ENCODE measurements at regions not wholly inside any gene's neighbourhood (a gene's known extent, or its start where the extent isn't known, plus 50 kb on each side); places are given as distances from the start of the nearest gene placed in this dataset.

- H3K27ac ChIP-seq: no peak overlapping the region
- TF ChIP-seq POLR2AphosphoS5 (IDR thresholded peaks at IDR 0.05; ENCODE audit: borderline replicate concordance, low read depth, low read length) (no peak), FOXP2 (optimal IDR thresholded peaks at IDR 0.05; ENCODE audit: control extremely low read depth, extremely low read length, insufficient read depth) (no peak), EZH2 (IDR thresholded peaks at IDR 0.05) (no peak)
- no peak for DNase-seq (ENCODE audit: low read depth, low spot score)
- peaks cover 4% of the 10 kb centered on the region; the same call in 1 of the 2 replicates for H3K9me3 ChIP-seq (ENCODE audit: low read depth, low read length)
- H3K36me3 ChIP-seq (ENCODE audit: insufficient read depth, low read length): no peaks in the 10 kb centered on the region
- no peak overlapping the region for H3K4me3 ChIP-seq
- no peak overlapping the region for H3K9ac ChIP-seq (ENCODE audit: insufficient read length)
Measured at GRCh38 chr6:156080371-156080770, 624.7 kb upstream of the NOX3 start.

GRCh38 chr6:156068881-156069280, 613.2 kb upstream of the NOX3 start:
- H3K4me3 ChIP-seq: no peak overlapping the region
- H3K27ac ChIP-seq: peak overlapping the region; percentile 17; the same call in 1 of the 2 replicates
- no peaks in the 10 kb centered on the region for H3K36me3 ChIP-seq (ENCODE audit: insufficient read depth, low read length)
- TF ChIP-seq FOXP2 (optimal IDR thresholded peaks at IDR 0.05; ENCODE audit: control extremely low read depth, extremely low read length, insufficient read depth) (no peak), POLR2AphosphoS5 (IDR thresholded peaks at IDR 0.05; ENCODE audit: borderline replicate concordance, low read depth, low read length) (no peak), EZH2 (IDR thresholded peaks at IDR 0.05) (no peak)
- no peak overlapping the region for H3K9ac ChIP-seq (ENCODE audit: insufficient read length)
- peak; percentile 40 for DNase-seq (ENCODE audit: low read depth, low spot score)
- no peaks in the 10 kb centered on the region for H3K9me3 ChIP-seq (ENCODE audit: low read depth, low read length)

GRCh38 chr6:156065849-156066248, 610.2 kb upstream of the NOX3 start:
- H3K36me3 ChIP-seq (ENCODE audit: insufficient read depth, low read length): no peaks in the 10 kb centered on the region
- DNase-seq (ENCODE audit: low read depth, low spot score): no peak
- H3K9me3 ChIP-seq (ENCODE audit: low read depth, low read length): no peaks in the 10 kb centered on the region
- TF ChIP-seq POLR2AphosphoS5 (IDR thresholded peaks at IDR 0.05; ENCODE audit: borderline replicate concordance, low read depth, low read length): no peak
- no peak overlapping the region for H3K27ac ChIP-seq
- H3K4me3 ChIP-seq: no peak overlapping the region
- no peak overlapping the region for H3K9ac ChIP-seq (ENCODE audit: insufficient read length)

GRCh38 chr6:156062091-156062563, 606.5 kb upstream of the NOX3 start:
- no peaks in the 10 kb centered on the region for H3K9me3 ChIP-seq (ENCODE audit: low read depth, low read length)
- no peak overlapping the region for H3K9ac ChIP-seq (ENCODE audit: insufficient read length)
- no peak for DNase-seq (ENCODE audit: low read depth, low spot score)
- no peaks in the 10 kb centered on the region for H3K36me3 ChIP-seq (ENCODE audit: insufficient read depth, low read length)
- no peak overlapping the region for H3K4me3 ChIP-seq
- TF ChIP-seq FOXP2 (optimal IDR thresholded peaks at IDR 0.05; ENCODE audit: control extremely low read depth, extremely low read length, insufficient read depth) (no peak), POLR2AphosphoS5 (IDR thresholded peaks at IDR 0.05; ENCODE audit: borderline replicate concordance, low read depth, low read length) (no peak), EZH2 (IDR thresholded peaks at IDR 0.05) (no peak)
- no peak overlapping the region for H3K27ac ChIP-seq

- Histone ChIP-seq H3K27ac (no peak overlapping the region), H3K36me3 (ENCODE audit: insufficient read depth, low read length) (no peaks in the 10 kb centered on the region), H3K4me3 (no peak overlapping the region), H3K9me3 (ENCODE audit: low read depth, low read length) (peaks cover 3% of the 10 kb centered on the region; the same call in 1 of the 2 replicates), H3K9ac (ENCODE audit: insufficient read length) (no peak overlapping the region)
- TF ChIP-seq EZH2 (IDR thresholded peaks at IDR 0.05) (no peak), FOXP2 (optimal IDR thresholded peaks at IDR 0.05; ENCODE audit: control extremely low read depth, extremely low read length, insufficient read depth) (no peak), POLR2AphosphoS5 (IDR thresholded peaks at IDR 0.05; ENCODE audit: borderline replicate concordance, low read depth, low read length) (no peak)
- no peak for DNase-seq (ENCODE audit: low read depth, low spot score)
Measured at GRCh38 chr6:156061465-156061864, 605.8 kb upstream of the NOX3 start.

- H3K9ac ChIP-seq (ENCODE audit: insufficient read length): no peak overlapping the region
- H3K27ac ChIP-seq: no peak overlapping the region
- DNase-seq (ENCODE audit: low read depth, low spot score): no peak
- H3K36me3 ChIP-seq (ENCODE audit: insufficient read depth, low read length): no peaks in the 10 kb centered on the region
- TF ChIP-seq FOXP2 (optimal IDR thresholded peaks at IDR 0.05; ENCODE audit: control extremely low read depth, extremely low read length, insufficient read depth) (no peak), POLR2AphosphoS5 (IDR thresholded peaks at IDR 0.05; ENCODE audit: borderline replicate concordance, low read depth, low read length) (no peak), EZH2 (IDR thresholded peaks at IDR 0.05) (no peak)
- no peak overlapping the region for H3K4me3 ChIP-seq
- H3K9me3 ChIP-seq (ENCODE audit: low read depth, low read length): peaks cover 7% of the 10 kb centered on the region; the same call in 1 of the 2 replicates
Measured at GRCh38 chr6:156060013-156060412, 604.4 kb upstream of the NOX3 start.

- TF ChIP-seq EZH2 (IDR thresholded peaks at IDR 0.05) (no peak), POLR2AphosphoS5 (IDR thresholded peaks at IDR 0.05; ENCODE audit: borderline replicate concordance, low read depth, low read length) (no peak), FOXP2 (optimal IDR thresholded peaks at IDR 0.05; ENCODE audit: control extremely low read depth, extremely low read length, insufficient read depth) (no peak)
- Histone ChIP-seq H3K9ac (ENCODE audit: insufficient read length) (no peak overlapping the region), H3K9me3 (ENCODE audit: low read depth, low read length) (peaks cover 7% of the 10 kb centered on the region; the same call in 1 of the 2 replicates), H3K27ac (no peak overlapping the region), H3K4me3 (no peak overlapping the region), H3K36me3 (ENCODE audit: insufficient read depth, low read length) (no peaks in the 10 kb centered on the region)
- no peak for DNase-seq (ENCODE audit: low read depth, low spot score)
Measured at GRCh38 chr6:156058356-156058755, 602.7 kb upstream of the NOX3 start.

- Histone ChIP-seq H3K27ac (no peak overlapping the region), H3K4me3 (no peak overlapping the region), H3K36me3 (ENCODE audit: insufficient read depth, low read length) (no peaks in the 10 kb centered on the region), H3K9ac (ENCODE audit: insufficient read length) (no peak overlapping the region), H3K9me3 (ENCODE audit: low read depth, low read length) (peaks cover 7% of the 10 kb centered on the region; the same call in 1 of the 2 replicates)
- TF ChIP-seq POLR2AphosphoS5 (IDR thresholded peaks at IDR 0.05; ENCODE audit: borderline replicate concordance, low read depth, low read length): no peak
- no peak for TF ChIP-seq FOXP2 (optimal IDR thresholded peaks at IDR 0.05; ENCODE audit: control extremely low read depth, extremely low read length, insufficient read depth)
- no peak for TF ChIP-seq EZH2 (IDR thresholded peaks at IDR 0.05)
- DNase-seq (ENCODE audit: low read depth, low spot score): no peak
Measured at GRCh38 chr6:156057869-156058268, 602.2 kb upstream of the NOX3 start.

GRCh38 chr6:156056085-156056484, 600.4 kb upstream of the NOX3 start:
- Histone ChIP-seq H3K36me3 (ENCODE audit: insufficient read depth, low read length) (no peaks in the 10 kb centered on the region), H3K4me3 (no peak overlapping the region), H3K27ac (no peak overlapping the region), H3K9ac (ENCODE audit: insufficient read length) (no peak overlapping the region), H3K9me3 (ENCODE audit: low read depth, low read length) (peaks cover 7% of the 10 kb centered on the region; the same call in 1 of the 2 replicates)
- DNase-seq (ENCODE audit: low read depth, low spot score): no peak
- TF ChIP-seq FOXP2 (optimal IDR thresholded peaks at IDR 0.05; ENCODE audit: control extremely low read depth, extremely low read length, insufficient read depth) (no peak), EZH2 (IDR thresholded peaks at IDR 0.05) (no peak), POLR2AphosphoS5 (IDR thresholded peaks at IDR 0.05; ENCODE audit: borderline replicate concordance, low read depth, low read length) (no peak)

All from SK-N-MC (cell line).